Epithelial cell of proximal tubule (primary cell): ENCODE measurements at regions not wholly inside any gene's neighbourhood (a gene's known extent, or its start where the extent isn't known, plus 50 kb on each side); places are given as distances from the start of the nearest gene placed in this dataset.
A peak's percentile ranks its signal among the peaks of the same experiment; 100 is the strongest.

ENCODE experiments used
- DNase-seq: peaks from one replicate; pipeline ENCODE4 v3.0.0-alpha.2; 2011; ENCODE audit warnings: low read depth
- H3K4me3 ChIP-seq: 2 replicates; pipeline ENCODE4 v1.5.1; 2011; ENCODE audit warnings: low read depth, mild to moderate bottlenecking, low read length
- TF ChIP-seq, protein P1 (sequence below): conservative IDR thresholded peaks from 2 replicates; pipeline ENCODE4 v1.5.1; 2012; ENCODE audit warnings: low read depth, mild to moderate bottlenecking, low read length

DNA sequence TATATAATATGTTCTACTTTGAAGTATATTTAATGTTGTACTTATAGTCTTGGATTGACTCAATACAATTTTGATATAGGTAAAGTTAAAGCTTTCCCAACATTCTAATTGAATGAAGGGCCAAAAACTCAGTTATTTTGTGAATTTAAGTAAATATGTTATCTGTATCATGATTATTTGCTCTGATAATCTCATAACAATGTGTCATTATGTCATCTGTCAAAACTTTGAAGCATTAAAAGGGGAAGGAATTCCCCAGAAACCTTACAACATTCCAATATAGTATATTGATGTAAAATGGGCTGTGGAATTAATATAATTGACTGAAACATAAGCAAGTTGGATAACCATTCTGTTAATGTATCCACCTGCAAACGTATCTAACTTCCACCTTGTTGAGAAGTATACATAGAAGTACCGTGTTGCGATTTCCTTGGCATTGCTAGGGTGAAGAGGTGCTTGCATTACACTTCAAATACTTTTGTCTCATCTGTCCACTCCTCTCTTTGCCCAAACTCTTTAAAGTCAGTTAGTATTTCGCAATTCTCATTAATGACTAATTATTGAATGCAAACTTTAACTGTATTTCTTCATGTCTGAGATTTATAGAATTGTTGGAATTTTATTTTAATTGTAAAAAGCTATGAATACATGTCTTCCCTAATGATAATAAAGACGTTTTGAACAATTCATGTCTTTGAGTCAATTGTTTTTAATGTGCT lies 1982.1 kb upstream of the ADGRL3 start:
- no peak overlapping the region for H3K4me3 ChIP-seq
- TF ChIP-seq, protein P1, sequence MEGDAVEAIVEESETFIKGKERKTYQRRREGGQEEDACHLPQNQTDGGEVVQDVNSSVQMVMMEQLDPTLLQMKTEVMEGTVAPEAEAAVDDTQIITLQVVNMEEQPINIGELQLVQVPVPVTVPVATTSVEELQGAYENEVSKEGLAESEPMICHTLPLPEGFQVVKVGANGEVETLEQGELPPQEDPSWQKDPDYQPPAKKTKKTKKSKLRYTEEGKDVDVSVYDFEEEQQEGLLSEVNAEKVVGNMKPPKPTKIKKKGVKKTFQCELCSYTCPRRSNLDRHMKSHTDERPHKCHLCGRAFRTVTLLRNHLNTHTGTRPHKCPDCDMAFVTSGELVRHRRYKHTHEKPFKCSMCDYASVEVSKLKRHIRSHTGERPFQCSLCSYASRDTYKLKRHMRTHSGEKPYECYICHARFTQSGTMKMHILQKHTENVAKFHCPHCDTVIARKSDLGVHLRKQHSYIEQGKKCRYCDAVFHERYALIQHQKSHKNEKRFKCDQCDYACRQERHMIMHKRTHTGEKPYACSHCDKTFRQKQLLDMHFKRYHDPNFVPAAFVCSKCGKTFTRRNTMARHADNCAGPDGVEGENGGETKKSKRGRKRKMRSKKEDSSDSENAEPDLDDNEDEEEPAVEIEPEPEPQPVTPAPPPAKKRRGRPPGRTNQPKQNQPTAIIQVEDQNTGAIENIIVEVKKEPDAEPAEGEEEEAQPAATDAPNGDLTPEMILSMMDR: no peak
- DNase-seq: no peak

DNA sequence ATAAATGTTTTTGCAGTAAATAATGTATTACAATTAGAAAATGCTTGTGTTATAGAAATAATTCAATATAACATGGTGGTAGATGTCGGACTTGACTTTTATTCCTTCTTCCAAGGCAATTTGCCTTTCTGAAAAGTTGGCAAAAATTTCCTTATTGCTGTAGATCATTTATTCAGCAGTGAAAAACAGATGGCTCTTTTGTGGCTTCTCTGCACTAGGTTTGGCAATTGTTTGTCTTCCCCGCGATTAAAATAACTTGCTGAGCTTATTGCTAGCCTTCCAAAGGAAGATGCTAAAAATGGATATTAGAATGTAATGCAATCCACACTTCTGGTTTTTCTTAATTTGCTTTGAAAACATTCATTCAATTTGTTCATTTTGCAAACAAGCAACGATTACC lies 1977.9 kb upstream of the ADGRL3 start:
- H3K4me3 ChIP-seq: no peak overlapping the region
- TF ChIP-seq, protein P1: no peak
- DNase-seq: no peak

DNA sequence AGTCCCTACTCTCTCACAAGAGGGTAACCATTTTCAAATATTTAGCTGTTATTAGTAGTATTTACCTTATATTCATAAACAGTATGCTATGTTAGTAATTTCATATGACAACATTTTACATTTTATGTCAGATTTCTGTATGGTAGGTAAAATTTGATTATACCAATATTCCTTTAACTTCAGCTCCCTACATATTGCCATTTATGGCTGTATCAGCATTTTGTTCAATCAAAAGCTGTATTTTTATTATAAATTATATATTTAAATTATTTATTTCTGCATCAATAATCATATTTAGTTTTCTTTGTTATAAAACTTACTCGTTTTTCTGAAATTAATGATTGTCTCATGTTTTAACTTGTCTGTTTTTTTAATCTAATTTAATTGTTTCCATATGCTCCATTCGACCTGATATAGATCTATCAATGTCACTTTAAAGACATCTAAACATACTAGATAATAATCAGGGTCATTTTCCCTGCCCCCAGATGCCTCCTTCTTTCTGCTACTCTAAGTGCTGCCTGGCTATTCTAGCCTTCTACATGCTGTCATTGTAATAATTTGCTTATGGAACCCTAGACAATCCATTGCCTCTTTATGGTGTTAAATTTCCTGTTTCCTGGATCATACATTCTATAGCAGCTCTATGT lies 1976.7 kb upstream of the ADGRL3 start:
- DNase-seq: no peak
- TF ChIP-seq, protein P1: no peak
- no peak overlapping the region for H3K4me3 ChIP-seq

DNA sequence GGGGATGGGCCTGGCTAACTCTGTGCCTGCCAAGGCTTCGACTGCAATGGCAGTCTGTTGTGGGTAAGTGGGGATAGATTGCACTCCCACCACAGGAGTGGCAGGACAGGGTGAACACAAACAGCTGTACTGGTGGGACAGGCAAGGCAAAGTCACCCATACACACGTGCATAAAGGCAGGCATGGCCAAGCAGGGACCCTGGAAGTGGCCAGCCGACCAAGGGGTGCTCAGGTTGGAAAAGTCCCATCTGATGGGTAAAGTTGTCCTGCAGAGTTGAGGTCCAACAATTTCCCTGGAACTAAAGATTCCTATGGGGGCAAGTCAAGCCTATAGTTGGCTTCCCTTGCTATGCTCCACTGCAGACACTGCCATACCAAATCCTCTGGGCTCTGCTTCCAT lies 1961.9 kb upstream of the ADGRL3 start:
- no peak overlapping the region for H3K4me3 ChIP-seq
- TF ChIP-seq, protein P1: no peak
- DNase-seq: no peak

DNA sequence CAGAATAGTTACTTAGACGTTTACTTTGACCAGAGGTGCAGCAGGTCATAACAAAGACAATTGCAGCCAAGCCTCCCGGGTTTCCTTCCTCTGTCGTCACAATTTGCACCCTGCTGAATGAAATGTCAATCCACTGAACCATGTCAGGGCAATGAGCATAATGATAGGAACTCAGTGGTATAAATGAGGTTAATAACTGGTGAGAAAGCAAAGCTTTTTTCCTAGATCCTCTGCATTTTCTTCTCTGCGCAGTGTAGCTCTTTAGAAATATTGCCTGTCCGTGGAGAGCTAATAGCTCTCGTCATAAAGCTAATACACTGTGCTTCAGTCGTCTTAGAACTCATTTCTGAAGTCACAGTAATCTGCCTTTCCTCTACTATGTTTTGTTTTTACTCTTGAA lies 1960.1 kb upstream of the ADGRL3 start:
- H3K4me3 ChIP-seq: no peak overlapping the region
- TF ChIP-seq, protein P1: no peak
- no peak for DNase-seq

DNA sequence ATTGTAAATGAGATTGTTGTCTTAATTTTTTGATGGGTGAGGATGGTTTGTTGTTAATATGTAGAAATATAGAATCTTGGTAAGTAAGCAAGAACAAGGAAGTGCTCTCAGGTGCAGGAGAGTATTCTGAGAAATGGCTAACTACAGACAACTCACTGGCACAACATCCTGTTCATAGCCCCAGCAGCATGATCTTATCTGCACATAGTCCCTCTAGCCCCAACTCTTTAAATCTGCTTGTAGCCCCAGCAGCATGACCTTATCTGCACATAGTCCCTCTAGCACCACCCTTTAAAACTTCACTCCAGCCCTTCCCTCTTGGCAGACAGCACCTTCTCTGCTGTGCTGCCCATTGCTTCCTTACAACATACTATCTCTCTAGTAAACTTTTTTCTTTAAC lies 1957.1 kb upstream of the ADGRL3 start:
- DNase-seq: no peak
- H3K4me3 ChIP-seq: no peak overlapping the region
- TF ChIP-seq, protein P1: no peak

DNA sequence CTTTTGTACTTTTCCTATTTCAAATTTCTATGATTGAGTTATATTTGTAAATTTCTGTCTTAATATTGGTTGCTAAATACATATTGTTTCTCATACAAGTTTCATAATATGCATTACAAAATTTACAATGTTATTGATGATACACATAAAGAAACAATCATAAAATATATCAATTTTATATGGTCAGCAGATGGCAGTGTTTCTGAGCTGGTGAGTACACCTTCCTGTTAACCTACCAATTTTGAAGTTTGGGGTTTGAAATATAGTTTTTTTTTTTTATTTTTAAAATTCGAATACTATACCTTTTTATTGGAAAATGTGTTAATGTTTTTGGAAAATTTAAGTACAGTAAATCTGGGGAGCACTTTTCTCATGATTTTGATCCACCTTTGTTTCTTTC lies 1953.1 kb upstream of the ADGRL3 start:
- H3K4me3 ChIP-seq: no peak overlapping the region
- TF ChIP-seq, protein P1: peak; percentile 53
- no peak for DNase-seq
